ENCODE measurements at regions not wholly inside any gene's neighbourhood (a gene's known extent, or its start where the extent isn't known, plus 50 kb on each side); places are given as distances from the start of the nearest gene placed in this dataset.

DNA sequence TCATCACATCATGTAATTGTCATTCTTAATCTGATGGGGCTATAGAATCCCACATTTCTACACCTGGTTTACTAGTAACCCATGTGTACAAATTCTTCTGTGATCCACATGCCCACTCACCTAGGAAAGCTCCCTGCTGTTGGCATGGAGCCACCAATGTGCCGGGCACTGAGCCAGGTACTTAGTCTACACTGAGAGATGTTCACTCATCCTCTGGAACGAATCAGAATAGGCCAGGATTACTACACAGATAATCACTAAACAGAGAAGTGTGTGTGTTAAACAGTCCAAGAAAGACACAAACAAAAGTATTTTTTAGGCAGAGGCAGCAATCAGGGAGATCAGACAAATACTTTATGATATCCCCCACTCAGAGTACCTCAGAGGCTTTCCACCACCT lies 193.2 kb upstream of the VGLL2 start:
- Histone ChIP-seq H3F3A (ENCODE audit: insufficient read depth, low read length) (no peaks in the 10 kb centered on the region), H3K4me1 (ENCODE audit: insufficient read depth, low read length, severe bottlenecking) (no peaks in the 10 kb centered on the region), H2AFZ (ENCODE audit: low read length) (no peak overlapping the region), H3K36me3 (ENCODE audit: insufficient read depth, low read length) (no peaks in the 10 kb centered on the region), H3K4me3 (ENCODE audit: low read depth, low read length, poor library complexity, severe bottlenecking) (no peak overlapping the region), H3K4me2 (ENCODE audit: low read length) (no peak overlapping the region), H3K9me3 (ENCODE audit: low read length) (no peaks in the 10 kb centered on the region), H4K20me1 (ENCODE audit: insufficient read depth, low read length) (no peaks in the 10 kb centered on the region), H3K9ac (ENCODE audit: low read length) (no peak overlapping the region), H3K27ac (ENCODE audit: low read depth, low read length, poor library complexity, severe bottlenecking) (no peak overlapping the region), H3K9me2 (ENCODE audit: low read depth, low read length) (no peaks in the 10 kb centered on the region), H3K79me2 (ENCODE audit: insufficient read depth, low read length) (no peaks in the 10 kb centered on the region), H3K27me3 (ENCODE audit: insufficient read depth, low read length) (no peaks in the 10 kb centered on the region)
- TF ChIP-seq EZH2 (IDR thresholded peaks at IDR 0.05; ENCODE audit: borderline replicate concordance, low read length) = no peak
- TF ChIP-seq, protein P1, sequence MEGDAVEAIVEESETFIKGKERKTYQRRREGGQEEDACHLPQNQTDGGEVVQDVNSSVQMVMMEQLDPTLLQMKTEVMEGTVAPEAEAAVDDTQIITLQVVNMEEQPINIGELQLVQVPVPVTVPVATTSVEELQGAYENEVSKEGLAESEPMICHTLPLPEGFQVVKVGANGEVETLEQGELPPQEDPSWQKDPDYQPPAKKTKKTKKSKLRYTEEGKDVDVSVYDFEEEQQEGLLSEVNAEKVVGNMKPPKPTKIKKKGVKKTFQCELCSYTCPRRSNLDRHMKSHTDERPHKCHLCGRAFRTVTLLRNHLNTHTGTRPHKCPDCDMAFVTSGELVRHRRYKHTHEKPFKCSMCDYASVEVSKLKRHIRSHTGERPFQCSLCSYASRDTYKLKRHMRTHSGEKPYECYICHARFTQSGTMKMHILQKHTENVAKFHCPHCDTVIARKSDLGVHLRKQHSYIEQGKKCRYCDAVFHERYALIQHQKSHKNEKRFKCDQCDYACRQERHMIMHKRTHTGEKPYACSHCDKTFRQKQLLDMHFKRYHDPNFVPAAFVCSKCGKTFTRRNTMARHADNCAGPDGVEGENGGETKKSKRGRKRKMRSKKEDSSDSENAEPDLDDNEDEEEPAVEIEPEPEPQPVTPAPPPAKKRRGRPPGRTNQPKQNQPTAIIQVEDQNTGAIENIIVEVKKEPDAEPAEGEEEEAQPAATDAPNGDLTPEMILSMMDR (IDR thresholded peaks at IDR 0.05; ENCODE audit: low read length) = no peak

DNA sequence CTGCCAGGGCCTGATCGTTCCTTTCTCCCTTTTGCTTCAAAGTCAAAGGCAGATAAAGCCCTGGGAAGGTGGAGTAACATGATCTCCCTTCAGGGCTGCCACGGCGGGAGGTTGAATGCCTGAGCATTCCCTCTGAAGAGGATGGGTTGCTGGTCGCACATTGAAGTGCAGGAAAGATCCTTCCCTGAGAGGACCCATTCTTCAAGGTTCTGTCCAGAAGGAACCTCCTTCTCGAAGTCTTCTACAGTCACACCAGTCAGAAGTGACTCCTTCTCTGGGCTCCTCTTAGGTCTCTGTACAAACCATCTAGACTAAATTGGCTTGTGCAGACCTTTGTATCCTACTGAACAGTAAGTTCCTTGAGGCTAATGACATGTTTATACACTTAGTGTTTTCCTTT lies 192.6 kb upstream of the VGLL2 start:
- Histone ChIP-seq H4K20me1 (ENCODE audit: insufficient read depth, low read length) (no peaks in the 10 kb centered on the region), H3K27ac (ENCODE audit: low read depth, low read length, poor library complexity, severe bottlenecking) (no peak overlapping the region), H3K4me1 (ENCODE audit: insufficient read depth, low read length, severe bottlenecking) (no peaks in the 10 kb centered on the region), H3K4me3 (ENCODE audit: low read depth, low read length, poor library complexity, severe bottlenecking) (no peak overlapping the region), H3K9ac (ENCODE audit: low read length) (no peak overlapping the region), H3K79me2 (ENCODE audit: insufficient read depth, low read length) (no peaks in the 10 kb centered on the region), H3K27me3 (ENCODE audit: insufficient read depth, low read length) (no peaks in the 10 kb centered on the region), H3F3A (ENCODE audit: insufficient read depth, low read length) (no peaks in the 10 kb centered on the region), H2AFZ (ENCODE audit: low read length) (no peak overlapping the region), H3K4me2 (ENCODE audit: low read length) (no peak overlapping the region), H3K9me2 (ENCODE audit: low read depth, low read length) (no peaks in the 10 kb centered on the region), H3K9me3 (ENCODE audit: low read length) (no peaks in the 10 kb centered on the region), H3K36me3 (ENCODE audit: insufficient read depth, low read length) (no peaks in the 10 kb centered on the region)
- TF ChIP-seq, protein P1 (IDR thresholded peaks at IDR 0.05; ENCODE audit: low read length) = no peak
- TF ChIP-seq EZH2 (IDR thresholded peaks at IDR 0.05; ENCODE audit: borderline replicate concordance, low read length) = no peak

DNA sequence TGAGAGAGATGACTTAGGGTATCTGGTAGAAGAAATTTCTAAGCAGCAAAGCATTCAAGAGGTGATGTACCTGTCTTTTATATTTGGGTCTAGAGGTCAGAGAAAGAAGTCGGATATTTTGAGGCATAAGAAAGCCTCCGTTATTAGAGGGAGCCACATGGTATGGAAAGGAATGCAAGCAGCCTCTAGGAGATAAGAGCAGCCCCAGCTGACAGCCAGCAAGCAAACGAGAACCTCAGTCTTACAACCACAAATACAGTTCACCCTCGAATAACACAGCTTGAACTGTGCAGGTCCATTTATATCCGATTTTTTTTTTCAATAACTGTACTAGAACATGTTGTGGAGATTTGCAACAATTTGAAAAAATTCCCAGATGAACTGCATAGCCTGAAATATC lies 190.7 kb upstream of the VGLL2 start:
- H3K4me2 ChIP-seq (ENCODE audit: low read length) = no peak overlapping the region
- no peaks in the 10 kb centered on the region for H3K9me3 ChIP-seq (ENCODE audit: low read length)
- no peak overlapping the region for H3K9ac ChIP-seq (ENCODE audit: low read length)
- no peak overlapping the region for H3K4me3 ChIP-seq (ENCODE audit: low read depth, low read length, poor library complexity, severe bottlenecking)
- H2AFZ ChIP-seq (ENCODE audit: low read length) = no peak overlapping the region
- H3K4me1 ChIP-seq (ENCODE audit: insufficient read depth, low read length, severe bottlenecking) = no peaks in the 10 kb centered on the region
- no peak overlapping the region for H3K27ac ChIP-seq (ENCODE audit: low read depth, low read length, poor library complexity, severe bottlenecking)
- no peaks in the 10 kb centered on the region for H3K9me2 ChIP-seq (ENCODE audit: low read depth, low read length)
- TF ChIP-seq EZH2 (IDR thresholded peaks at IDR 0.05; ENCODE audit: borderline replicate concordance, low read length) = no peak
- TF ChIP-seq, protein P1 (IDR thresholded peaks at IDR 0.05; ENCODE audit: low read length) = no peak
- H3K27me3 ChIP-seq (ENCODE audit: insufficient read depth, low read length) = no peaks in the 10 kb centered on the region
- no peaks in the 10 kb centered on the region for H3K79me2 ChIP-seq (ENCODE audit: insufficient read depth, low read length)
- no peaks in the 10 kb centered on the region for H4K20me1 ChIP-seq (ENCODE audit: insufficient read depth, low read length)
- no peaks in the 10 kb centered on the region for H3K36me3 ChIP-seq (ENCODE audit: insufficient read depth, low read length)
- H3F3A ChIP-seq (ENCODE audit: insufficient read depth, low read length) = no peaks in the 10 kb centered on the region
